ENCODE measurements at regions not wholly inside any gene's neighbourhood (a gene's known extent, or its start where the extent isn't known, plus 50 kb on each side); places are given as distances from the start of the nearest gene placed in this dataset.

DNA sequence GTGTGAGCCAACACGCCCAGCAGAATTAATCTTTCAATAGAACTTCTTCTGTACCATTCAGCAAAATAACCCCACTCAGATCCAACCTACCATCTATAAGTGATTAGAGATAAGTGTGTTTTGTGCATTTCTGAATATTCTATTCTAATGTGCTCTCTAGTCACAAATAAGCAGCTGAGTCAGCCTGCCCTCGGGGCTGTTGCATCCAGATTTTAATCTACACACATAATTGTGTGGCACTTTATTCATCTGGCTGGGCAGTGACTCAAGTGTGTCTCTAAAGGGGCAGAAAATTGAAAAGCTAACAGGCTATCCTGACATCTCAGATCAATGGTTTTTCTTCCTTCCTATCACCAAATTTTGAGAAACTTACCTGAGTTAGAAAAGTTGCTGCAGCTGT is 60.3 kb downstream of the PRR15 start (continued):
- TF ChIP-seq REST (IDR thresholded peaks at IDR 0.05; ENCODE audit: unreplicated experiment) (no peak), POLR2AphosphoS5 (IDR thresholded peaks at IDR 0.05; ENCODE audit: low read depth) (no peak), CREB1 (CRISPR knock-in tag; IDR thresholded peaks at IDR 0.05; ENCODE audit: low read depth) (no peak), EZH2 (IDR thresholded peaks at IDR 0.05; ENCODE audit: low read depth, unreplicated experiment) (no peak), CTCF (conservative IDR thresholded peaks at IDR 0.05; ENCODE audit: low read depth in 2 of 2) (no peak), ZNF331 (CRISPR knock-in tag; IDR thresholded peaks at IDR 0.05; ENCODE audit: low read depth) (no peak), EZH2phosphoT487 (IDR thresholded peaks at IDR 0.05; ENCODE audit: unreplicated experiment) (no peak), ETS1 (IDR thresholded peaks at IDR 0.05) (no peak)

DNA sequence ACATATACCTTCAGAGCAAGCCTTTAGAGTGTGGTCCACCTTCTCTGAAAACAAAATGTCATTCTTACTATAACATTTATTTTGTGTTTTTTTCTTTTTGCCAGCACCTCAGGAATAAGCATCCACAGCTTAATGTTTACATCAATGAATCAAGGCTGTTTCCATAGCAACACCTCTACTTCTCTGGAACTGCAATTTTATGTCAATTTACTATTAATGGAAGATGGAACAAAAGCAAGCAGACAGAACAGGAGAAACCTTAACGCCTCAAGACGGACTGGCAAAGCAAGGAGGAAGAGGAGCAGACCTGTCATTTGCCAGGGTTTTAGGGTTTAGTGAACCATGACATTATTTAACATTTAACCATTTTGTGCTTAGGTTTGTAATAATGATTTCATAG is 63.1 kb downstream of the PRR15 start:
- no peak overlapping the region for H2AFZ ChIP-seq
- H3K4me2 ChIP-seq, result no peak overlapping the region
- peaks cover 5% of the 10 kb centered on the region for H3K27me3 Mint-ChIP-seq (ENCODE audit: insufficient read depth, low read depth, poor library complexity)
- no peak overlapping the region for H3K4me3 Mint-ChIP-seq
- DNase-seq (ENCODE audit: low spot score) (no peak), ATAC-seq (no peak)
- no peaks in the 10 kb centered on the region for H3K4me1 ChIP-seq (ENCODE audit: insufficient read depth)
- H3K36me3 ChIP-seq (ENCODE audit: insufficient read depth), result no peaks in the 10 kb centered on the region
- peaks cover 5% of the 10 kb centered on the region; the same call in 2 of the 3 replicates for H3K4me1 Mint-ChIP-seq
- no peaks in the 10 kb centered on the region for H3K36me3 Mint-ChIP-seq (ENCODE audit: low read depth)
- no peaks in the 10 kb centered on the region for H3K9me2 ChIP-seq (ENCODE audit: insufficient read depth)
- no peak overlapping the region for H3K27ac Mint-ChIP-seq
- H4K20me1 ChIP-seq (replicated peaks; ENCODE audit: insufficient read depth), result no peaks in the 10 kb centered on the region
- no peak overlapping the region for H3K27ac ChIP-seq (ENCODE audit: low read depth)
- H3K27me3 ChIP-seq (ENCODE audit: insufficient read depth), result no peaks in the 10 kb centered on the region
- H3K4me3 ChIP-seq, result no peak overlapping the region
- no peaks in the 10 kb centered on the region for H3K9me3 Mint-ChIP-seq
- no peaks in the 10 kb centered on the region for H3K79me2 ChIP-seq (replicated peaks; ENCODE audit: insufficient read depth)
- H3F3A ChIP-seq (replicated peaks; ENCODE audit: low read depth), result no peaks in the 10 kb centered on the region
- TF ChIP-seq NANOG (IDR thresholded peaks at IDR 0.05; ENCODE audit: borderline replicate concordance) (no peak), EZH2phosphoT487 (IDR thresholded peaks at IDR 0.05; ENCODE audit: unreplicated experiment) (no peak), CTCF (conservative IDR thresholded peaks at IDR 0.05; ENCODE audit: low read depth in 2 of 2) (no peak), ZNF331 (CRISPR knock-in tag; IDR thresholded peaks at IDR 0.05; ENCODE audit: low read depth) (no peak), ETS1 (IDR thresholded peaks at IDR 0.05) (no peak)

Data from GM23338 (cell line).